Smooth muscle cell (in vitro differentiated cells): ENCODE measurements at regions not wholly inside any gene's neighbourhood (a gene's known extent, or its start where the extent isn't known, plus 50 kb on each side); places are given as distances from the start of the nearest gene placed in this dataset.

Experiments used
- DNase-seq: peaks from one replicate; lab custom pipeline; 2025; ENCODE audit not compliant: unreplicated experiment; lab: John Stamatoyannopoulos, UW
- H2AFZ ChIP-seq: fragments of 200-600 bp; sonication (generic); 2 replicates; pipeline ENCODE4 v1.6.0; 2016; ENCODE audit warnings: antibody characterized with exemption, low read depth, mild to moderate bottlenecking
- H3F3A ChIP-seq: fragments of 200-600 bp; sonication (generic); 2 replicates; pipeline ENCODE4 v1.6.0; 2017; ENCODE audit warnings: antibody characterized with exemption, low read depth
- H3K27ac ChIP-seq: fragments of 200-600 bp; sonication (generic); 2 replicates; pipeline ENCODE4 v1.5.1; 2016; ENCODE audit warnings: low read depth, mild to moderate bottlenecking
- H3K27me3 ChIP-seq: fragments of 200-600 bp; sonication (generic); 2 replicates; pipeline ENCODE4 v1.6.1; 2016; ENCODE audit warnings: low read depth, mild to moderate bottlenecking
- H3K36me3 ChIP-seq: fragments of 200-600 bp; sonication (generic); 2 replicates; pipeline ENCODE4 v1.5.1; 2016; ENCODE audit warnings: low read depth
- H3K4me1 ChIP-seq: fragments of 200-600 bp; sonication (generic); 2 replicates; pipeline ENCODE4 v1.5.1; 2016; ENCODE audit warnings: low read depth
- H3K4me2 ChIP-seq: fragments of 200-600 bp; sonication (generic); 2 replicates; pipeline ENCODE4 v1.6.0; 2016; ENCODE audit warnings: mild to moderate bottlenecking
- H3K4me3 ChIP-seq: fragments of 200-600 bp; sonication (generic); 2 replicates; pipeline ENCODE4 v1.5.1; 2016; ENCODE audit warnings: mild to moderate bottlenecking
- H3K79me2 ChIP-seq: fragments of 200-600 bp; sonication (generic); 2 replicates; pipeline ENCODE4 v1.6.0; 2016; ENCODE audit warnings: low read depth, mild to moderate bottlenecking
- H3K9ac ChIP-seq: fragments of 200-600 bp; sonication (generic); 2 replicates; pipeline ENCODE4 v1.6.0; 2016; ENCODE audit warnings: low read depth
- H3K9me3 ChIP-seq: fragments of 200-600 bp; sonication (generic); replicated peaks from 2 replicates; pipeline ENCODE4 v1.5.1; 2016; ENCODE audit warnings: low read depth
- H4K20me1 ChIP-seq: fragments of 200-600 bp; sonication (generic); 2 replicates; pipeline ENCODE4 v1.6.0; 2016; ENCODE audit warnings: low read depth
- CTCF ChIP-seq: fragments of 200-600 bp; sonication (generic); IDR thresholded peaks from 2 replicates; pipeline ENCODE4 v1.5.1; 2017; ENCODE audit warnings: borderline replicate concordance, mild to moderate bottlenecking, antibody characterized with exemption; ENCODE audit not compliant: insufficient read depth, poor library complexity, severe bottlenecking
- WGBS: methylation state at CpG from one replicate; pipeline ENCODE4 v1.1.7; 2016; ENCODE audit warnings: low lambda C conversion rate; 5-methylcytosine and 5-hydroxymethylcytosine counted together

GRCh38 chr6:91243436-91243835 is 656.6 kb upstream of the MAP3K7 start:
- Histone ChIP-seq H3K27me3 (no peaks in the 10 kb centered on the region), H3K4me2 (no peak overlapping the region), H2AFZ (no peak overlapping the region), H3K4me1 (no peaks in the 10 kb centered on the region), H3K9me3 (no peaks in the 10 kb centered on the region), H3K27ac (no peak overlapping the region), H3K4me3 (no peak overlapping the region), H3K79me2 (no peaks in the 10 kb centered on the region), H3K36me3 (no peaks in the 10 kb centered on the region), H3K9ac (no peak overlapping the region), H4K20me1 (no peaks in the 10 kb centered on the region), H3F3A (no peaks in the 10 kb centered on the region)
- TF ChIP-seq CTCF = no peak
- WGBS = 77% methylated on average over 2 of the region's 2 CpGs
- no peak for DNase-seq

- no peak overlapping the region for H2AFZ ChIP-seq
- H3K27ac ChIP-seq = no peak overlapping the region
- 94% methylated on average over 3 of the region's 3 CpGs for WGBS
- TF ChIP-seq CTCF = no peak
- H3F3A ChIP-seq = no peaks in the 10 kb centered on the region
- H3K9me3 ChIP-seq = no peaks in the 10 kb centered on the region
- H3K79me2 ChIP-seq = no peaks in the 10 kb centered on the region
- DNase-seq = no peak
- H3K4me3 ChIP-seq = no peak overlapping the region
- H3K27me3 ChIP-seq = no peaks in the 10 kb centered on the region
- H3K9ac ChIP-seq = no peak overlapping the region
- H3K36me3 ChIP-seq = no peaks in the 10 kb centered on the region
- no peaks in the 10 kb centered on the region for H4K20me1 ChIP-seq
- H3K4me1 ChIP-seq = no peaks in the 10 kb centered on the region
- H3K4me2 ChIP-seq = no peak overlapping the region
Observed at GRCh38 chr6:91242614-91242949, 655.7 kb upstream of the MAP3K7 start.

- no peak overlapping the region for H3K27ac ChIP-seq
- H3K27me3 ChIP-seq = no peaks in the 10 kb centered on the region
- H3K4me3 ChIP-seq = no peak overlapping the region
- H3K4me2 ChIP-seq = no peak overlapping the region
- DNase-seq = no peak
- 81% methylated on average over 6 of the region's 6 CpGs for WGBS
- no peak overlapping the region for H3K9ac ChIP-seq
- no peaks in the 10 kb centered on the region for H3F3A ChIP-seq
- H3K36me3 ChIP-seq = no peaks in the 10 kb centered on the region
- no peaks in the 10 kb centered on the region for H3K79me2 ChIP-seq
- H3K9me3 ChIP-seq = no peaks in the 10 kb centered on the region
- no peak overlapping the region for H2AFZ ChIP-seq
- no peak for TF ChIP-seq CTCF
- no peaks in the 10 kb centered on the region for H4K20me1 ChIP-seq
- H3K4me1 ChIP-seq = no peaks in the 10 kb centered on the region
Observed at GRCh38 chr6:91241946-91242613, 655.2 kb upstream of the MAP3K7 start.

- no peaks in the 10 kb centered on the region for H3K27me3 ChIP-seq
- TF ChIP-seq CTCF = no peak
- no peak overlapping the region for H3K4me2 ChIP-seq
- H3K27ac ChIP-seq = no peak overlapping the region
- H3K9ac ChIP-seq = no peak overlapping the region
- no peak overlapping the region for H3K4me3 ChIP-seq
- no peaks in the 10 kb centered on the region for H3K4me1 ChIP-seq
- WGBS = 81% methylated on average over 1 of the region's 1 CpG
- H2AFZ ChIP-seq = no peak overlapping the region
- no peaks in the 10 kb centered on the region for H4K20me1 ChIP-seq
- no peak for DNase-seq
- no peaks in the 10 kb centered on the region for H3K9me3 ChIP-seq
- no peaks in the 10 kb centered on the region for H3K36me3 ChIP-seq
- no peaks in the 10 kb centered on the region for H3K79me2 ChIP-seq
- H3F3A ChIP-seq = no peaks in the 10 kb centered on the region
Observed at GRCh38 chr6:91240878-91241603, 654.2 kb upstream of the MAP3K7 start.
